ENCODE measurements at regions not wholly inside any gene's neighbourhood (a gene's known extent, or its start where the extent isn't known, plus 50 kb on each side); places are given as distances from the start of the nearest gene placed in this dataset.

GRCh38 chr12:115295886-115296285, 611.9 kb upstream of the TBX3 start:
- TF ChIP-seq POLR2A (IDR thresholded peaks at IDR 0.05; ENCODE audit: low read length): no peak
- TF ChIP-seq GATA1 (IDR thresholded peaks at IDR 0.05; ENCODE audit: low read depth, low read length): no peak

All from erythroblast (primary cell).